SU-DHL-6 (cell line): ENCODE measurements at regions not wholly inside any gene's neighbourhood (a gene's known extent, or its start where the extent isn't known, plus 50 kb on each side); places are given as distances from the start of the nearest gene placed in this dataset.

Source experiments
- EZH2phosphoT487 ChIP-seq: fragments of 200-600 bp; sonication (generic), shearing (Covaris generic); conservative IDR thresholded peaks from 2 replicates; pipeline ENCODE4 v1.6.1; 2018; ENCODE audit warnings: mild to moderate bottlenecking, antibody characterized with exemption, low read length, moderate library complexity, mixed read lengths
- TF ChIP-seq, protein P1 (sequence below): fragments of 200-600 bp; sonication (generic); IDR thresholded peaks from one replicate; pipeline ENCODE4 v1.5.1; 2017; ENCODE audit warnings: antibody characterized with exemption, mild to moderate bottlenecking, low read length, moderate library complexity; ENCODE audit not compliant: insufficient read depth, poor library complexity, severe bottlenecking

GRCh38 chr3:68186733-68187132 is 532.3 kb upstream of the SUCLG2 start:
- TF ChIP-seq, protein P1, sequence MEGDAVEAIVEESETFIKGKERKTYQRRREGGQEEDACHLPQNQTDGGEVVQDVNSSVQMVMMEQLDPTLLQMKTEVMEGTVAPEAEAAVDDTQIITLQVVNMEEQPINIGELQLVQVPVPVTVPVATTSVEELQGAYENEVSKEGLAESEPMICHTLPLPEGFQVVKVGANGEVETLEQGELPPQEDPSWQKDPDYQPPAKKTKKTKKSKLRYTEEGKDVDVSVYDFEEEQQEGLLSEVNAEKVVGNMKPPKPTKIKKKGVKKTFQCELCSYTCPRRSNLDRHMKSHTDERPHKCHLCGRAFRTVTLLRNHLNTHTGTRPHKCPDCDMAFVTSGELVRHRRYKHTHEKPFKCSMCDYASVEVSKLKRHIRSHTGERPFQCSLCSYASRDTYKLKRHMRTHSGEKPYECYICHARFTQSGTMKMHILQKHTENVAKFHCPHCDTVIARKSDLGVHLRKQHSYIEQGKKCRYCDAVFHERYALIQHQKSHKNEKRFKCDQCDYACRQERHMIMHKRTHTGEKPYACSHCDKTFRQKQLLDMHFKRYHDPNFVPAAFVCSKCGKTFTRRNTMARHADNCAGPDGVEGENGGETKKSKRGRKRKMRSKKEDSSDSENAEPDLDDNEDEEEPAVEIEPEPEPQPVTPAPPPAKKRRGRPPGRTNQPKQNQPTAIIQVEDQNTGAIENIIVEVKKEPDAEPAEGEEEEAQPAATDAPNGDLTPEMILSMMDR, result no peak
- TF ChIP-seq EZH2phosphoT487, result no peak
